ENCODE measurements at regions not wholly inside any gene's neighbourhood (a gene's known extent, or its start where the extent isn't known, plus 50 kb on each side); places are given as distances from the start of the nearest gene placed in this dataset.

DNA sequence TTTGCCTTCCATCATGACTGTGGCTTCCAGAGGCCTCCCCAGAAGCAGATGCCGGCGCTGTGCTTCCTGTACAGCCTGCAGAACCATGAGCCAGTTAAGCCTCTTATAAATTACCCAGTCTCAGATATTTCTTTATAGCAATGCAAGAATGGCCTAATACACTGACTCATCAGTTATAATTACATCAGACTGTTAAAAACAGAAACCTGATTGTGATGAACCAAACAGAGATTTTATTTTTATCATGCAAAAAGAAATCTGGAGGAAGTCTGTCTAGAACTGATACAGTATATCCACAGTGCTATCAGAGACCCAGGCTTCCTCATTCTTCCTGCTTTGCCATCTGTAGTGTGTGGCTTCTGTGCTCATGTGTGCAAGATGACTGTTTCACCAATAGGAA, 93.4 kb upstream of the MEX3C start:
- no peak for TF ChIP-seq CTCF (IDR thresholded peaks at IDR 0.05)
- no peak for TF ChIP-seq POLR2A (IDR thresholded peaks at IDR 0.05)
